ENCODE measurements at regions not wholly inside any gene's neighbourhood (a gene's known extent, or its start where the extent isn't known, plus 50 kb on each side); places are given as distances from the start of the nearest gene placed in this dataset.

DNA sequence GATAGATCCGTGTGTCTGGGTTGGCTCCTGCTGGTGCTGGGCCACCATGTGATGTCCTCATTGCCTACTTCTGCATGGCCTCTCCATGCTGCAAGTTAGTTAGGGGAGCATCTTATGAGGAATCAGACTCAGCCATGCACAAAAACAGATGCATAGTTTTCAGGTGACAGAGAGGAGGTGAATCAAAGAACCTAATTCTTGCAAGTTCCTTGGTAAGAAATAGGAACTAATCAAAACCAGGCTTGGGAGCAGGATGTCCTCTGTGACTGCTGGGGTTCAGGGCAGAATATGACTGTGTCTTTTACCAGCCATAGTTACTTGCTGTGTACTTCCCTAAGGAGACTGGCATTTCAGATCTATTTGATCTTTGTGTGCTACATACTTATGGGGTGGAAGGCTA lies 61.6 kb downstream of the C9orf152 start:
- no peak for DNase-seq (ENCODE audit: low read depth)

DNA sequence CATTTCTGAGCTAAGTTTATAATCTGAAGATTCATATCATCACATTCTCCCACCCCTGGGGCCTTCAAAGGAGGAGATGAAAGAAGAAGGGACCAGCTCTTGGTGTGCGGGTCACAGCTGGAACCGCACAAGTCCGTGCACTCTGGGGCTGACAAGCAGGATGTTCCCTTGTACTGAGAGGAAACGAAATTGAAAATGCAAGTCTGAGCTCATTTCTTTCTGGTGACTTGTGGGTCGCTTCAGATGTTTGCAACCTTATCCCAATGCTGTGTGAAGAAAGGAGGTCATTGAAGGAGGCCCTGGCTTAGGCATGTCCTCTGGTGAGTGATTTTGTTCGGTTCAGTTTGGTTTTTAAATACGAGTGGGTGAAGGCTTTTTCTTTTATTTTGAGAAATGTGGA lies 59.6 kb downstream of the C9orf152 start:
- no peak for DNase-seq (ENCODE audit: low read depth)

DNA sequence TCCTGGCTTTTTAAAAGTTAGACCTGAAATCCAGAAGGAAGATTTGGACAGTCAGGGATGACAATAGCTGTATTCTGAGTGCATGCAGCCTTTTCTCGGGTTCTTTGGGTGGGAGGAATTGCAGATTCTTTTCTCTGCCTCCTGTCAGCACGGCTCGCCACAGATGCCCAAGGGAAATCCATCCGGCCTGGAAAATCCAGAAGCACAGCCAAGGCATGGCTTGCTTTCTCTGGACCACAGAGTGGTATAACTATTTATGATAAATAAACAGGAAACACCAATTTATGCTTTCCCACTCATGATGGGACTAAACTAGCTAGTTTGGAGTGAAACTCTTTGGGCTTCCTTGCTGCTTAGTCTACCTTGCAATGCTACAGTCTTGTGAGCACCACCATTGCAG lies 59.1 kb downstream of the C9orf152 start:
- DNase-seq (ENCODE audit: low read depth), result no peak
